ENCODE measurements at regions not wholly inside any gene's neighbourhood (a gene's known extent, or its start where the extent isn't known, plus 50 kb on each side); places are given as distances from the start of the nearest gene placed in this dataset.

GRCh38 chr12:68454892-68455291, 122.7 kb upstream of the MDM1 start:
- no peaks in the 10 kb centered on the region for H3K27me3 Mint-ChIP-seq
- peaks cover 67% of the 10 kb centered on the region for H3K4me1 Mint-ChIP-seq
- DNase-seq, result no peak
- TF ChIP-seq CTCF (IDR thresholded peaks at IDR 0.05), result no peak
- no peak for ATAC-seq (ENCODE audit: low read depth)
- CTCF ChIA-PET, result no interaction called here
- no peaks in the 10 kb centered on the region for H3K9me3 Mint-ChIP-seq
- intact Hi-C loops (cut with micrococcal nuclease), result loop anchor here (1.0 to 10.0 kb wide), 2 partner anchors 8 to 350 kb away; partner anchors contain the start of gene MDM2
- H3K36me3 Mint-ChIP-seq (ENCODE audit: low read depth), result no peaks in the 10 kb centered on the region
- peak overlapping the region; percentile 79 for H3K27ac Mint-ChIP-seq
- H3K4me3 Mint-ChIP-seq, result no peak overlapping the region
- POLR2A ChIA-PET, result interaction anchor here (1.8 kb wide), 1 partner anchor 156 kb away, joined by 5 read pairs; the partner anchor contains the start of gene RAP1B

- no peaks in the 10 kb centered on the region for H3K9me3 Mint-ChIP-seq
- ATAC-seq (ENCODE audit: low read depth) (no peak), DNase-seq (no peak)
- H3K36me3 Mint-ChIP-seq (ENCODE audit: low read depth), result no peaks in the 10 kb centered on the region
- intact Hi-C loops (cut with micrococcal nuclease), result loop anchor here (1.0 to 10.0 kb wide), 2 partner anchors 9 to 349 kb away; partner anchors contain the start of gene MDM2
- CTCF ChIA-PET, result no interaction called here
- POLR2A ChIA-PET, result interaction anchor here (0.6 to 1.3 kb wide), 2 partner anchors 26 to 49 kb away, joined by 3 to 4 read pairs; no protein-coding TSS in a partner anchor
- no peaks in the 10 kb centered on the region for H3K27me3 Mint-ChIP-seq
- peaks cover 60% of the 10 kb centered on the region for H3K4me1 Mint-ChIP-seq
- TF ChIP-seq CTCF (IDR thresholded peaks at IDR 0.05), result no peak
- H3K4me3 Mint-ChIP-seq, result peak overlapping the region; percentile 11
- peak overlapping the region; percentile 79 for H3K27ac Mint-ChIP-seq
Measured at GRCh38 chr12:68455691-68456345, 123.7 kb upstream of the MDM1 start.

- DNase-seq (no peak), ATAC-seq (ENCODE audit: low read depth) (no peak)
- no peak for TF ChIP-seq CTCF (IDR thresholded peaks at IDR 0.05)
- ChIA-PET CTCF (no interaction called here), POLR2A (no interaction called here)
- Mint-ChIP-seq H3K36me3 (ENCODE audit: low read depth) (no peaks in the 10 kb centered on the region), H3K27ac (no peak overlapping the region), H3K27me3 (no peaks in the 10 kb centered on the region), H3K9me3 (no peaks in the 10 kb centered on the region), H3K4me3 (no peak overlapping the region), H3K4me1 (peaks cover 34% of the 10 kb centered on the region)
- intact Hi-C loops (cut with micrococcal nuclease), result loop anchor here (10.0 kb wide), 1 partner anchor 346 kb away; the partner anchor contains the start of gene MDM2
Measured at GRCh38 chr12:68458866-68459265, 126.7 kb upstream of the MDM1 start.

GRCh38 chr12:68460236-68460635, 128.1 kb upstream of the MDM1 start:
- ChIA-PET CTCF (no interaction called here), POLR2A (interaction anchor here (0.6 kb wide), 1 partner anchor 177 kb away, joined by 4 read pairs; no protein-coding TSS in a partner anchor)
- no peak for ATAC-seq (ENCODE audit: low read depth)
- DNase-seq, result no peak
- Mint-ChIP-seq H3K27ac (no peak overlapping the region), H3K4me3 (no peak overlapping the region), H3K4me1 (peaks cover 20% of the 10 kb centered on the region), H3K9me3 (no peaks in the 10 kb centered on the region), H3K27me3 (no peaks in the 10 kb centered on the region), H3K36me3 (ENCODE audit: low read depth) (no peaks in the 10 kb centered on the region)
- intact Hi-C loops (cut with micrococcal nuclease), result no loop called here
- TF ChIP-seq CTCF (IDR thresholded peaks at IDR 0.05), result no peak

GRCh38 chr12:68461645-68462044, 129.5 kb upstream of the MDM1 start:
- Mint-ChIP-seq H3K27ac (no peak overlapping the region), H3K27me3 (no peaks in the 10 kb centered on the region), H3K4me1 (peaks cover 6% of the 10 kb centered on the region), H3K9me3 (no peaks in the 10 kb centered on the region), H3K4me3 (no peak overlapping the region), H3K36me3 (ENCODE audit: low read depth) (no peaks in the 10 kb centered on the region)
- ChIA-PET POLR2A (no interaction called here), CTCF (no interaction called here)
- DNase-seq (no peak), ATAC-seq (ENCODE audit: low read depth) (no peak)
- intact Hi-C loops (cut with micrococcal nuclease), result no loop called here
- TF ChIP-seq CTCF (IDR thresholded peaks at IDR 0.05), result no peak
